ENCODE measurements at regions not wholly inside any gene's neighbourhood (a gene's known extent, or its start where the extent isn't known, plus 50 kb on each side); places are given as distances from the start of the nearest gene placed in this dataset.
"Not testable (repeated sequence)": the region's sequence is repeated elsewhere in the genome, so short reads cannot be mapped to it uniquely, and the experiment has no call there.

DNA sequence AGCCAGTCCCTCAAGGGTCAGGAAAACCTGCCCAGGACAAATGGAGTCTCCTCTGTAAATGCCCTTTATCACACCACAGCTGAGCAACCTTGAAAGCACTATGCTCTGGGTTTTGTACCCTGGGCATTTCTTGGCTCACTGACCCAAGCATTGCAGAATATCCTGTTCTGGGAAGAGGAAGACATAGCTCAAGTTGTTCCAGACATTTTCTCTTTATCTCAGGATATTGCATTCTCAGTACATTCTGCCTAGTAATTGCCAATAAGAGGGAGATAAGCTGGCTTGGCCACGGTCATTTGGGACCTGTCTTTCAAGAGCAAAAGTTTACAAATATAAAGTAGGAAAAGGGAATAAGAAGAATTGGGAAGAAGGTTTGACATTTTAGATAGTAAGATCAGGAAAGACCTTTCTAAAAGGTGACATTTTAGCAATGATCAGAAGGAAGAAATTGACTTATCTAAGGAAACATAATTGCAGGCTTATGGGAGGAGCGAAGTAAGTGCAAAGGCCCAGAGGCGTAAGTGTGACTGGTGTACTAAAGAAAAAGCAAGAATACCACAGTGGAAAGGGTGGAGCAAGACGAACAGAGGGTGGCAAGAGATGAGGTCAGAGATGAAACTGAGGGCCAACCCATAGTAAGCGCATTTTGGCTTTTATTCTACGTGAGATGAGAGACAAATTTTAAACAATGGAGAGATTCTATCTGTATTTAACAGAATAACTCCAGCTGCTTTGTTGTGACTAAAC is 394.0 kb upstream of the CXADR start:
- ATAC-seq (peak; percentile 88), DNase-seq (peak; percentile 54)
- intact Hi-C loops (cut with micrococcal nuclease), result no loop called here

DNA sequence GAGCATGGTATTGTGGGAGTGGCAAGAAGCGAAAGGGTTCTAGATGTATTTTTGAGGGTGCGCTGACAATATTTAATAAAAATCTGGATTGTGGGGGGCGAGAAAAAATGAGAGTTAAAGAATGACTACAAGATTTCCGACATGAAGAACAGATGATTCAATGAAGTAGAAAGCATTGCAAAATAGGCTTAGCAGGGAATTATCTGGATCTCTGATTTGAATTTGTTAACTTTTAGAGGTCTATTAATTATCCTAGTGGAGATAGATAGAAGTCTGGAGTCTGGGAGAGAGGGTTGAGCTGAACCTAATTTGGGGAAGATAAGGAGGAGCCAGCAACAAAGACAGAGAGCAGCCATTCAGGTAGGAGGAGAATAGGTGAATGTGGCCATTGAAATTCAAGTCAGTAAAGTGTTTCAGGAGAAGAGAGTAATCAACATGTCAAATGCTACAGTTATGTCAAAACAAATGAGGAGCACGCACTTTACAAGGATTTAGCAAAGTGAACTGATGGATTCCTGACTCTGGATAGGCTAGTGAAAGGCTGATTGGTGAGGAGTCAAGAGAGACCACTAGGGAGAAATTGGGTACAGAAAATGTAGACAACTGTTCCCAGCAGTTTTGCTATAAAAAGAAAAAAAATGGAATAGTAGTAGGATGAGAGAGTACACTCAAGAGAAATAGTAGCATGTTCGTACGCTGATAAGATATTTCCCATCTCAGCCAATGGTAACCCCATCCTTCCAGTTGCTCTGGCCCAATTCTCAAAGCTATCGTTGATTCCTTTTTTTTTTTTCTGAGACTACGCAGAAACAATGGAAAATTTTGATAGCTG is 393.2 kb upstream of the CXADR start:
- intact Hi-C loops (cut with micrococcal nuclease), result no loop called here
- DNase-seq (no peak), ATAC-seq (peak; percentile 80)

DNA sequence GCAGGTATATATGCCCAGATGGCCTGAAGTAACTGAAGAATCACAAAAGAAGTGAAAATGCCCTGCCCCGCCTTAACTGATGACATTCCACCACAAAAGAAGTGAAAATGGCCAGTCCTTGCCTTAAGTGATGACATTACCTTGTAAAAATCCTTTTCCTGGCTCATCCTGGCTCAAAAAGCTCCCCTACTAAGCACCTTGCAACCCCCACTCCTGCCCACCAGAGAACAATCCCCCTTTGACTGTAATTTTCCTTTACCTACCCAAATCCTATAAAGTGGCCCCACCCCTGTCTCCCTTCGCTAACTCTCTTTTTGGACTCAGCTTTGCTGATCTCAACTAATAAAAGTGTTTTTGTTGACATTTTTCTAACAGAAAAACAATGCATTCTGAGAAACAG is 385.4 kb upstream of the CXADR start:
- DNase-seq; ATAC-seq; intact Hi-C loops (cut with micrococcal nuclease): not testable (repeated sequence)

DNA sequence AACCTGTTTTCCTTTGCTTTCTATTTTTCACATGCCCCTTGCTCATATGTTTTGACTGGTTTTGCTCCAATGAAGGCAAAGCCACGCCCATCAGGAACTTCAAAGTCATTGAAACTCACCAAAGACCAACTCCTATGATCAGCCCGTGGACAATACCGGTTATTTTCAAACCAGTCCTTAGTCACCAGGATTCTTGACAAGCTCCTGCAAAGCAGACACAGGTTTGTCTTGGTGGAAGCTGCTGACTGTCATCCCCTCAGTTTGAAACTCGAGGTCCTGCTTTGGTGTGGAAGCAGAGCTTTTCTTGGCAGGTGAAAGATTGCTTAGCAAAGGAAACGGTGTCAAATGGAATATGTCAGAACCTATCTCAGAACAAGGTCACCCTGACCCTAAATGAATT is 384.7 kb upstream of the CXADR start:
- ATAC-seq (no peak), DNase-seq (no peak)
- intact Hi-C loops (cut with micrococcal nuclease), result no loop called here

DNA sequence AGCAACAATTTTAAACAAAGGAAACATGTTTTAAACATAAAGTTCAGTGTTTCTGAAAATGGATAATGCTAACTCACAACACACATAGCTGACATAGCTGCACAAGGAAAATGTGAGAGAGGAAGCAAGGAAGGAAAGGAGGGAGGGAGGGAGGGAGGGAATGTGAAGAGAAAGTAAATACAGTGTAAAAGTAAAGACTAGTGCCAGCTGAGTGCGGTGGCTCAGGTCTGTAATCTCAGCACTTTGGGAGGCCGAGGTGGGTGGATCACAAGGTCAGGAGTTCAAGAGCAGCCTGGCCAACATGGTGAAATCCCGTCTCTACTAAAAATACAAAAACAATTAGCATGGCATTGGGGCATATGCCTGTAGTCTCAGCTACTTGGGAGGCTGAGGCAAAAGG is 373.7 kb upstream of the CXADR start:
- intact Hi-C loops (cut with micrococcal nuclease); DNase-seq: not testable (repeated sequence)
- ATAC-seq, result peak; percentile 34

DNA sequence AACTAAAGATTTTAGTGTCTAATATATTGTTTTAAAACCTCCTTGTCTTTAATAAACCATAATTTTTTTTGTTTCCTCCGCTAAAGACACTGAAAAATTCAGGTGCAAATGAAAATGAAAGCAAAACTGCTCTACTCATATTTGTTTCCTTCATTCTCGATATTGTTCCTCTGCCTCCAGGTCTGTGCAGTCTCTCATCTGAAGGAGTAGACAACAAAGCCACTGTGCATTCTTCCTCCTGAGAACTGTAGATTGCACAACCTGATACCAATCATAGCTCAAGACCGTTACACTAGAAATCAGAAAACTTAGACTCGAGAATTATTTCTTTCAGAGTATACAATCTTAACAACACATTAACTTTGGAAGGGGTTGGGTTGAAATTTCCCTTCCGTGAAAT is 373.1 kb upstream of the CXADR start:
- ATAC-seq (peak; percentile 52), DNase-seq (no peak)
- intact Hi-C loops (cut with micrococcal nuclease), result no loop called here

DNA sequence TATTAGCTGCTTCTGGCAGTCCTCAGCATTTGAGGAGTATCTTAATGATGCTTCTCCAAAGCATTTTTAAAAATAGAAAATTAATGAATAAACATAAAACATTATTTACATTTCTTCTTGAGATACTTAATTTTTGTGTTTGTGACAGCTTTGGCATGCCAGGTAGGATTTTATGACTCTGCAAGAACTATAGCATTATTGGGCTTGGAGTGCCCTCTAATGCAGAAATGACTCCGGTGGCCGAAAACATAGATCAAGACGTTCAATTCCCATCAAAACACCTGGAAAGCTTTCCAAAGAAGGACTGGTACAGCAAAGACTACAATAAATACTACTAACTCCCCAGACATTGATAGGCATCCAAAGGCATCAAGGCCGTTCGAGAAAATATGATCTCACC is 366.4 kb upstream of the CXADR start:
- DNase-seq, result no peak
- ATAC-seq, result no peak
- intact Hi-C loops (cut with micrococcal nuclease), result no loop called here

DNA sequence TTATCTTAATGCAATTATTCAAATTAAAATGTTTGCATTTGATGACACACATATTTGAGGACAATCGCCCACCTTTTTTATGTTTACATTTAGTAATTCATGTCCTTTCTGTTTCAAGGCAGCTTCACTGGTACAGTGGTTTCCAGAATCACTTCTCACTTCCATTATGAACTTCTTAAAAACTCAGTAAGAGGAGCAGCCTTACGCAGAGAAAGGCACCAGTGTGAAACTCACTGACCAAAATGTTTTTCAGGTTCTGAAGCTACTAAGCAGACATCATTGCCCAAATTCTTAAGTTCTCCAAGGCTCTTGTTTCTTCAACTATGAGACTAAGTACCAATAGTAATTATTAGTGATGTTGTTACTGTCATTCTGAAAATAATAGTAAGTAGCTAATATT is 353.1 kb upstream of the CXADR start:
- intact Hi-C loops (cut with micrococcal nuclease), result no loop called here
- DNase-seq (no peak), ATAC-seq (no peak)

DNA sequence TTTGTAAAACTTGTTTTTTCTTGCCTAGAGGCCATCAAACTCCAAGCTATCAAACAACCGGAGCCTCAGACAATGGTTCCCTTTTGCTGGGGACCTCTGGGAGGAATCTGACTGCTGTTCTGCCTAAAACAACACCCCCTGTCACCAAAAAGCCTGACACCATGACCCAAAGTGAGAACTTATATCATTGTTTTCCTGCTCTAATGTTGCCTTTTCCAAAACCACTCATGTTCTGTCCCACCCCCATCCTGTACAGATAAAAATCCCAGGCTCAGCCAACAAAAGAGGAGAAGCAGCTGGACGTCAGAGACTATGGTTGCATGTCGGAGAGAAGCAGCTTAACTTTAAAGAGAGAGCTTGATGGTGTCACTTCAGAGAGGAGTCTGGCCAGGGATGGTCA is 327.2 kb upstream of the CXADR start:
- intact Hi-C loops (cut with micrococcal nuclease), result no loop called here
- peak; percentile 95 for ATAC-seq
- no peak for DNase-seq

DNA sequence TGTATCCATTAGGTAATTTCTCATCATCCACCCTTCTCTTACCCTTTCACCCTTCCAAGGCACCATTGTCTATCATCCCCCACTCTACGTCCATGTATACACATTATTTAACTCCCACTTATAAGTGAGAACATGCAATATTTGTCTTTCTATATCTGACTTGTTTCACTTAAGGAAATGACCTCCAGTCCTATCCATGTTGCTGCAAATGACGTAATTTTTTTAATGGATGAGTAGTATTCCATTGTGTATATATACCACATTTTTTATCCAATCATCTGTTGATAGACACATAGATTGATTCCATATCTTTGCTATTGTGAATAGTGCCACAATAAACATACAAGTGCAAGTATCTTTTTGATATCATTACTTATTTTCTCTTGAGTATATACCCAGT is 322.9 kb upstream of the CXADR start:
- intact Hi-C loops (cut with micrococcal nuclease), result no loop called here
- DNase-seq (no peak), ATAC-seq (no peak)

DNA sequence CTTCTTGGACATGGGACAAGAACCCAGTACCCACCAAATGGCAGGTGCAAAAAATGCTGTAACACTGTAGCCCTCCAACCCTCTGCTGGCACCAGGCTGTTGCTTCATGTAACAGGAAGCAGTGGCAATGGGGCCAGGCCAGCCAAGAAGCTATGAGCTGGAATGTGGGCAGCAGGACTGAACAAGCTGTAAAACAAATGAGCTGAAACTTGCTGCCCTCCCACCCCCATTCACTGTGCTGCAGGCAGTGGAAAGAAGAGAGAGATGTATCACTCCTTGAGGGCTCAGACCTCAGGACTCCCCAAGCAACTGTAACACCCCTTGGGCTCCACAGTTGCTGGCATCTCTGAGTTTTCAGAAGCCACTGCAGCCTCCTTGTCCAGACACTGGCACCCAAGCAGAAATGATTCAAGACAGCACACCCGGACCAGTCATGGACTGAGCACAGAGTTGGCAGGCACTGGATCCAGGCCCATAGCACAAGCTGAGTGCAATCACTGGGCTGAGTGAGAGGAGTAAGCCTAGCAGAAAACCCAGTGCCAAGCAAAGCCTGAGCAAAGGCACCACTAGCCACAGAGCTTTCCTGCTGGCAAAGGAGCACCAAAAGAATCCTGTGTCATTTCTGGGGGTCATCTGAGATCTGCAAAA is 321.4 kb upstream of the CXADR start:
- ATAC-seq (no peak), DNase-seq (no peak)
- intact Hi-C loops (cut with micrococcal nuclease), result no loop called here

DNA sequence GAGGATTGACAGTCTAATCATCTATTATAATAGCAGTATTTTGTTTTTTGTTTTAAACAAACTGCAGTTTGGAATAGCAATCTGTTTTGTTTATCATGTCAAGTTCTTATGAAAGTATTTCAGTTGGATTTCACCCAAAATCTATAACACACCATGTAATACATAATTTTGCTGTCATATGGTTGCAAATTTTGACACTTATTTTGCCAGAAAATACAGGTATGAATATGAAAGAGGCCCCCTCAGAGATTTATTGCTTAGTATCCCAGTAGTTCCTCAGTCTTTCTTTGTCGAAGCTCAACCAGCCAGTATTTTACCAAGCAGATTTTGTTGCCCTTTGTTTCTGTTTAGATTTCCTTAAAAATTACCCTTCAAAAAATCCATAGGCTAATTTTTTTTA is 317.5 kb upstream of the CXADR start:
- ATAC-seq, result no peak
- no peak for DNase-seq
- intact Hi-C loops (cut with micrococcal nuclease), result no loop called here

DNA sequence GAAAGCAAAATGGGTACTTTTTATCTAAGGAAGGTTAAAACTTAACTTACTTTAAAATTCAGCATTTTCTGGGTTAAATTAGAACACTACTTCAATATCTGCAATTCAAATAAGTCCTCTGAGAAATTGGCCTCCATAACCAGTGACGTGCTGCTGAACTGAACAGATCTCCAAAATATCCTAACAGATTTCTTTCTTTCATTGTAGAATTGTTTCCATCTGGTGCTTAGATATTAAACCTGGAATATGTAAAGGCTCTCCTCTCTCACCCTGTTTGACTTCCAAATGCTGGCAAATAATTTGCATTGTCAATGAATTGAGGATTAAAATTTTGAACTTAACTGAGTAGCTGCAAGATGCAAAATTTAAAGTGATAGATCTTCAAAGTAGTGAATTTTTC is 316.9 kb upstream of the CXADR start:
- ATAC-seq (peak; percentile 37), DNase-seq (no peak)
- intact Hi-C loops (cut with micrococcal nuclease), result no loop called here

DNA sequence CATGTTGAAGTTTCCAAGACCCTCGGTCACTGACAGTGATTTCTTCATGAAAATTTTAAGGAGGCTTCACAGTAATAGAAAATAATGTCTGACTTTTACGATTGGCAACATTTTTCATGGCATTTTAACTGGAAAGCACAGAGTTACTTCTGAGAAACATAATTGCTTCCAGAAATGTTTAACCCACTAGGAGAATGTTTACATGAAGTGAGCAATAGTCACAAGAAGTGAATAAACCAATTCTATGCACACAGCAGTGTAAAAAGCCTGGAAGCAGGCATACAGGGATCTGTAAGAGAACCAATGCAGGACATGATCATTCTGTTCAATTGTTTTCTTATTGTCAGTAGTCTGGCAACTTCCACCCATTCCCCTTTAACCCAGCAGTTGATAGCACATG is 316.2 kb upstream of the CXADR start:
- DNase-seq (no peak), ATAC-seq (no peak)
- intact Hi-C loops (cut with micrococcal nuclease), result no loop called here

DNA sequence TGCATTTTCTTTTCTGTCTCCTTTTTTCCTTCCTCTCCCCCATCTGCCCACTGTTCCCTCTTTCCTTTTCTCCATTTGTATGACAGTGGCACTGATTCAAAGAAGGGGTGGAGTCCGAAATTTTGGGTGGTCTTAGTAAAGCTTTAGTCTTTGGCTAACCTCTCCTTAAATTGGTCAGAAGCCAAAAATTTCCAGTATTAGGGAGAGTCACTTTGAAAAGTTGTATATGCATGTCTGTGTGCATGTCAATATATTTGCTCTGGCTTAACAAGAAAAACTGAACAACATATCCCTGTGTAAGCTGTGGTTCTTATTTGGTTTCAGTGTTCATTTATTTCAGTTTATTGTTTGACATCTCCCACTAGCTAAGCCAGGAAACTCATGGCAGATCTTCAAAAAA is 314.8 kb upstream of the CXADR start:
- DNase-seq (no peak), ATAC-seq (no peak)
- intact Hi-C loops (cut with micrococcal nuclease), result no loop called here

DNA sequence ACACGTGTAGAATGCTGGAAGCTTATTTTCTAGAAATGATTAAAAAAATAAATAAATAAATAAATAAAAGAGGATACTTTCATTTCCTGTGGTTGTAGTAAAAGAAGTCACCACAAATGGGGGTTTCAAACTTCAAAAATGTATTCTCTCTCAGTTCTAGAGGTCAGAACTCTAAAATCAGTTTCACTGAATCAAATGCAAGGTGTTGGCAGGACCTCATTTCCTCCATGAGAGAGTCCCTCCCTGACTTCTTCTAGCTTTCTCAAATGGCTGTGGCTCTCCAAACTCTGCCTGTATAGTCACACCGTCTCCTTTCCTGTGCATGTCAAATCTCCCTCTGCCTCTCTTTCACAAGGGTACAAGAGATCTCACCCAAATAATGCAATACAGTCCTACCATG is 312.6 kb upstream of the CXADR start:
- DNase-seq, result no peak
- no peak for ATAC-seq

DNA sequence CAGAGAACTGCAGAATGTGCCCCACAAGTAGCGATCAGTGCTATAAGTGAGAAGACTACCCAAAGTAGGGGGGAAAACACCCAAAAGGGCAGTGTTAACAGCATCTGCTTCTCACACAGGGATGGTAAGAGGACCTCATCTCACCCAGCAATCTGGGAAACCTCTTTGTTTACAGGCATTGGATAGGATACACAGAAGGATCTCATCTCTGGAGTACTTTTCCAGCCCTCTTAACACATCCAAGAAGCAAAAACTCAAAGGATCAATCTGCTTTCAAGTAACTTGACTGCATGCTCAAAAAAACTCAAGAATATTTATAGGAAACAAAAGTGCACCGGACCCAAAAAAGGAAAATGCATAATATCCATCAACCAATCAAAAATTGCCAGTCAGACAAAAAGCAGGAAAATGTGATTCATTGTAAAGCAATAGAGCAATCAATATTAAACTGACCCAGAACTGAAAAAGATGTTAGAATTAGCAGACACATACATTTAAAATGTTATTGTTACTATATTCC is 311.0 kb upstream of the CXADR start:
- ATAC-seq (no peak), DNase-seq (no peak)
- intact Hi-C loops (cut with micrococcal nuclease), result no loop called here

More for the DNA sequence above, 312.6 kb upstream of the CXADR start:
- intact Hi-C loops (cut with micrococcal nuclease), result no loop called here

DNA sequence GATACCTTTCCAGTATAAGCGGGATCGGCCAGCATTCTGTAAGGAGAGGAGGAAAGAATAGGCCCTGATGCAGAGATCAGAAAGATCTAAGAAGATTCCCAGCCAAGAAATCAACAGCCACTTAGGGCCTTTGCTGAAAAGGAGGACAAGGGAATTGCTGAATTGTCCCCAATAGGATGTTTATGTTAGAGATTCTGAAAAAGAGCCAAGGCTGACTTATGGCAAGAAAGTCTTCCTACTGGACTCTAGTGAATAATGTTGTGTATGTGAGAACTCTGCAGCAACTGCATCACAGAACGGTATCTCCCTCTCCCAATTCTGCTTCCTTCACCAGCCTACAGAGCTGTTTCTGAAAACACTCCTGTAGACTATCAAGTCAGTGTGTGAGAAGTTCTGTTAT is 298.0 kb upstream of the CXADR start:
- no peak for ATAC-seq
- no peak for DNase-seq
- intact Hi-C loops (cut with micrococcal nuclease), result no loop called here

DNA sequence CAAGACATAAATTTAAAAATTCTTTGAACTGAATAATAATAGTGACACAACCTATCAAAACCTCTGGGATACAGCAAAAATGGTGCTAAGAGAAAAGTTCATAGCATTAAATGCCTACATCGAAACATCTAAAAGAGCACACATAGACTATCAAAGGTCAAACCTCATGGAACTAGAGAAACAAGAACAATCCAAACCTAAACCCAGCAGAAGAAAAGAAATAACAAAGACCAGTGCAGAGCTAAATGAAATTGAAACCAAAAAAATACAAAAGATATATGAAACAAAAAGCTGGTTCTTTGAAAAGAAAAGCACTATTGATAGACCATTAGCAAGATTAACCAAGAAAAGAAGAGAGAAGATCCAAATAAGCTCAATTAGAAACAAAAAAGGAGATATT is 293.8 kb upstream of the CXADR start:
- intact Hi-C loops (cut with micrococcal nuclease); DNase-seq; ATAC-seq: not testable (repeated sequence)

DNA sequence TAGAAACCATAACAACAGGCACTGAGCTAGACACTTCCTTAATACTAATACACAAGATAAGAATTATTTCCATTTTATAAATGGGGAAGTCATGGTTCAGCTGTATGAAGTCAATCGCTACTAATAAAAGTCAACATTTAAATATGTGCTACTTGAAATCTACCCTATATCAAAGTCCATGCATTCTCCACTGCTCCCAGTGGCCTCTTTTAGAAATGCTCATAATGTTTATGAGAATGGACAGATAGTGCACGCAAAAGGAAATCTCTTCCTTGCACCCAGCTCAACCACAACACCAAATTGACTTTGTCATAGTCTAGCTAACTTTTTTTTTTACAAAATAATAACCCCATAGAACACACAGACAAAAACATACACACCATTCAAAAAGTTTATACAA is 281.7 kb upstream of the CXADR start:
- ATAC-seq (no peak), DNase-seq (no peak)
- intact Hi-C loops (cut with micrococcal nuclease), result no loop called here

All from left ventricle myocardium superior (tissue), 1 donor.